ENCODE measurements at regions not wholly inside any gene's neighbourhood (a gene's known extent, or its start where the extent isn't known, plus 50 kb on each side); places are given as distances from the start of the nearest gene placed in this dataset.

GRCh38 chr14:105884808-105885281, 358.5 kb downstream of the TMEM121 start:
- TF ChIP-seq CTCF (IDR thresholded peaks at IDR 0.05) (no peak), POLR2A (IDR thresholded peaks at IDR 0.05) (no peak), POLR2AphosphoS5 (IDR thresholded peaks at IDR 0.05; ENCODE audit: insufficient read depth in 1 of 2, low read depth in 1 of 2) (no peak)
